Upper lobe of left lung (tissue), 4 donors: ENCODE measurements at regions not wholly inside any gene's neighbourhood (a gene's known extent, or its start where the extent isn't known, plus 50 kb on each side); places are given as distances from the start of the nearest gene placed in this dataset.

Experiments used
- POLR2AphosphoS5 ChIP-seq, 2 donors: sonication (generic); formaldehyde crosslinking; IDR thresholded peaks; one replicate each; pipeline ENCODE4 v1.5.1; 2017; ENCODE audit warnings: antibody characterized with exemption in 2 of 2
- TF ChIP-seq, protein P1 (sequence below), 6 experiments: fragments of 450-650 bp in 4 of 6; fragments of 200-600 bp in 2 of 6; sonication (generic) in 2 of 6; IDR thresholded peaks; one replicate each; pipeline ENCODE4 v1.5.1; 2016 to 2019; ENCODE audit warnings: antibody characterized with exemption in 6 of 6

- TF ChIP-seq, protein P1, sequence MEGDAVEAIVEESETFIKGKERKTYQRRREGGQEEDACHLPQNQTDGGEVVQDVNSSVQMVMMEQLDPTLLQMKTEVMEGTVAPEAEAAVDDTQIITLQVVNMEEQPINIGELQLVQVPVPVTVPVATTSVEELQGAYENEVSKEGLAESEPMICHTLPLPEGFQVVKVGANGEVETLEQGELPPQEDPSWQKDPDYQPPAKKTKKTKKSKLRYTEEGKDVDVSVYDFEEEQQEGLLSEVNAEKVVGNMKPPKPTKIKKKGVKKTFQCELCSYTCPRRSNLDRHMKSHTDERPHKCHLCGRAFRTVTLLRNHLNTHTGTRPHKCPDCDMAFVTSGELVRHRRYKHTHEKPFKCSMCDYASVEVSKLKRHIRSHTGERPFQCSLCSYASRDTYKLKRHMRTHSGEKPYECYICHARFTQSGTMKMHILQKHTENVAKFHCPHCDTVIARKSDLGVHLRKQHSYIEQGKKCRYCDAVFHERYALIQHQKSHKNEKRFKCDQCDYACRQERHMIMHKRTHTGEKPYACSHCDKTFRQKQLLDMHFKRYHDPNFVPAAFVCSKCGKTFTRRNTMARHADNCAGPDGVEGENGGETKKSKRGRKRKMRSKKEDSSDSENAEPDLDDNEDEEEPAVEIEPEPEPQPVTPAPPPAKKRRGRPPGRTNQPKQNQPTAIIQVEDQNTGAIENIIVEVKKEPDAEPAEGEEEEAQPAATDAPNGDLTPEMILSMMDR (IDR thresholded peaks at IDR 0.05) = no peak
- TF ChIP-seq POLR2AphosphoS5 (IDR thresholded peaks at IDR 0.05) = no peak
These were observed 550.8 kb downstream of the CDH9 start for GRCh38 chr5:26487553-26487952.
